GM12878 (cell line): ENCODE measurements at regions not wholly inside any gene's neighbourhood (a gene's known extent, or its start where the extent isn't known, plus 50 kb on each side); places are given as distances from the start of the nearest gene placed in this dataset.

ENCODE experiments used
- ATAC-seq: fragments of 200-7000 bp; cut with Tn5 transposase; 3 replicates; pipeline ENCODE4 v1.9.1; 2020; ENCODE audit warnings: mild to moderate bottlenecking, moderate library complexity
- BruUV-seq: library from RNA; stranded (reverse); fragments of 400-500 nt; replicated peaks from 2 replicates; lab custom pipeline; 2021; lab: Mats Ljungman, UMichigan
- CTCF ChIA-PET: fragments of 300-600 bp; sonication (Branson Sonifier 250); formaldehyde crosslinking; extraction: SDS; loops from one replicate; lab custom pipeline; 2021; ENCODE audit warnings: inconsistent platforms; lab: Yijun Ruan, JAX
- POLR2A ChIA-PET: fragments of 350-600 bp; formaldehyde crosslinking; extraction: SDS; loops from one replicate; lab custom pipeline; 2021; ENCODE audit warnings: inconsistent platforms; lab: Charles Lee
- RAD21 ChIA-PET: fragments of 300-600 bp; sonication (Branson Sonifier 250); formaldehyde crosslinking; loops from one replicate; lab custom pipeline; 2023; ENCODE audit warnings: antibody characterized with exemption; ENCODE audit not compliant: unreplicated experiment; lab: Charles Lee
- SMC1A ChIA-PET: fragments of 300-600 bp; sonication (Branson Sonifier 250); formaldehyde crosslinking; loops from one replicate; lab custom pipeline; 2023; ENCODE audit not compliant: unreplicated experiment, uncharacterized antibody; lab: Charles Lee
- DNase-seq: peaks from one replicate; pipeline ENCODE4 v3.0.0-alpha.2; 2011; ENCODE audit warnings: low read depth, low spot score
- FAIRE-seq: peaks from 3 replicates; lab custom pipeline; 2011; peaks lifted over from hg19 to GRCh38; lab: Jason Lieb, UNC
- H2AFZ ChIP-seq: 2 replicates; pipeline ENCODE4 v1.6.0; 2011; ENCODE audit warnings: low read depth, low read length, control low read depth; ENCODE audit not compliant: control insufficient read depth
- H3K27ac ChIP-seq: 2 replicates; pipeline ENCODE4 v1.5.1; 2011; ENCODE audit warnings: control low read depth; ENCODE audit not compliant: control insufficient read depth, insufficient read depth
- H3K27me3 ChIP-seq, 2 experiments: replicated peaks in 1 of 2; 2 replicates each; pipeline versions ENCODE4 v1.6.0 to v1.6.1; 2011; ENCODE audit warnings: low read length in 1 of 2; ENCODE audit not compliant: control insufficient read depth in 2 of 2, insufficient read depth in 2 of 2
- H3K36me3 ChIP-seq, 2 experiments: 2 replicates each; pipeline ENCODE4 v1.5.1; 2011; ENCODE audit warnings: low read length in 1 of 2; ENCODE audit not compliant: control insufficient read depth in 2 of 2, insufficient read depth in 2 of 2
- H3K4me1 ChIP-seq: 2 replicates; pipeline ENCODE4 v1.6.1; 2011; ENCODE audit warnings: mild to moderate bottlenecking, low read length, moderate library complexity, mixed read lengths; ENCODE audit not compliant: control insufficient read depth, insufficient read depth
- H3K4me2 ChIP-seq: 2 replicates; pipeline ENCODE4 v1.6.0; 2011; ENCODE audit warnings: control low read depth; ENCODE audit not compliant: control insufficient read depth, insufficient read depth
- H3K4me3 ChIP-seq: fragments of 200-600 bp; sonication (generic); 2 replicates; pipeline ENCODE4 v1.5.1; 2016
- H3K79me2 ChIP-seq: 2 replicates; pipeline ENCODE4 v1.6.0; 2011; ENCODE audit warnings: low read length; ENCODE audit not compliant: control insufficient read depth, insufficient read depth
- H3K9ac ChIP-seq: 2 replicates; pipeline ENCODE4 v1.8.0; 2011; ENCODE audit warnings: low read length, control low read depth, mixed read lengths; ENCODE audit not compliant: control insufficient read depth, insufficient read depth
- H3K9me3 ChIP-seq: replicated peaks from 3 replicates; pipeline ENCODE4 v1.5.1; 2011; ENCODE audit warnings: mild to moderate bottlenecking, low read length; ENCODE audit not compliant: control insufficient read depth, insufficient read depth
- H4K20me1 ChIP-seq: 2 replicates; pipeline ENCODE4 v1.6.0; 2011; ENCODE audit not compliant: control insufficient read depth, insufficient read depth
- BMI1 ChIP-seq: fragments of 450-650 bp; IDR thresholded peaks from 2 replicates; pipeline ENCODE4 v1.6.1; 2016; ENCODE audit warnings: mild to moderate bottlenecking, moderate library complexity, borderline replicate concordance
- BRCA1 ChIP-seq: IDR thresholded peaks from 2 replicates; pipeline ENCODE4 v1.6.1; 2011; ENCODE audit warnings: low read depth, low read length, improper control_type of control experiment
- EZH2 ChIP-seq: IDR thresholded peaks from 2 replicates; pipeline ENCODE4 v1.6.1; 2012; ENCODE audit warnings: low read depth, mild to moderate bottlenecking, control low read depth, inconsistent platforms, low read length, borderline replicate concordance; ENCODE audit not compliant: control insufficient read depth
- GABPA ChIP-seq: IDR thresholded peaks from 2 replicates; pipeline ENCODE4 v1.6.1; 2014; ENCODE audit warnings: antibody characterized with exemption, low read depth, mild to moderate bottlenecking, inconsistent platforms
- JUNB ChIP-seq: IDR thresholded peaks from 2 replicates; pipeline ENCODE4 v1.6.1; 2016; ENCODE audit warnings: antibody characterized with exemption, mild to moderate bottlenecking
- RELA ChIP-seq: fragments of 450-650 bp; IDR thresholded peaks from 2 replicates; pipeline ENCODE4 v1.8.0; 2014; ENCODE audit warnings: borderline replicate concordance; ENCODE audit not compliant: partially characterized antibody
- RFX5 ChIP-seq: IDR thresholded peaks from 2 replicates; pipeline ENCODE4 v1.6.1; 2011; ENCODE audit warnings: low read depth, low read length, improper control_type of control experiment
- SMC3 ChIP-seq: IDR thresholded peaks from 2 replicates; pipeline ENCODE4 v1.6.1; 2011; ENCODE audit warnings: low read length, improper control_type of control experiment, borderline replicate concordance
- SP1 ChIP-seq: IDR thresholded peaks from one replicate; pipeline ENCODE4 v1.6.1; 2011; ENCODE audit warnings: low read depth, low read length
- SREBF2 ChIP-seq: IDR thresholded peaks from 2 replicates; pipeline ENCODE4 v1.6.1; 2012; ENCODE audit warnings: mild to moderate bottlenecking, low read length
- TCF12 ChIP-seq: IDR thresholded peaks from 2 replicates; pipeline ENCODE4 v1.6.1; 2011; ENCODE audit warnings: low read depth, mild to moderate bottlenecking, low read length
- ZBED1 ChIP-seq: IDR thresholded peaks from 2 replicates; pipeline ENCODE4 v1.6.1; 2016; ENCODE audit warnings: borderline replicate concordance
- ZNF622 ChIP-seq: fragments of 450-650 bp; IDR thresholded peaks from 2 replicates; pipeline ENCODE4 v1.6.1; 2017; ENCODE audit warnings: mild to moderate bottlenecking, inconsistent platforms
- ZSCAN29 ChIP-seq: fragments of 450-650 bp; IDR thresholded peaks from 2 replicates; pipeline ENCODE4 v1.6.1; 2017; ENCODE audit warnings: mild to moderate bottlenecking, moderate library complexity
- WGBS: methylation state at CpG from one replicate; pipeline ENCODE4 v1.1.6; 2016; ENCODE audit warnings: low lambda C conversion rate; ENCODE audit not compliant: insufficient replicate concordance, insufficient coverage; ENCODE audit errors: missing lambda C conversion rate; 5-methylcytosine and 5-hydroxymethylcytosine counted together
- in situ Hi-C: fragments of 300-500 bp; cut with MboI; formaldehyde crosslinking; loops from 9 replicates; pipeline ENCODE4 v1.14.3; 2018; ENCODE audit warnings: mixed read lengths
- intact Hi-C: fragments of 100-400 bp; cut with micrococcal nuclease; formaldehyde crosslinking; loops from one replicate; pipeline ENCODE4 v1.14.2; 2022; ENCODE audit not compliant: unreplicated experiment
- TF ChIP-seq, protein P1 (sequence below): IDR thresholded peaks from 2 replicates; pipeline ENCODE4 v1.6.1; 2012; ENCODE audit warnings: low read depth, low read length, improper control_type of control experiment
- TF ChIP-seq, protein P2 (sequence below): IDR thresholded peaks from 2 replicates; pipeline ENCODE4 v1.6.1; 2012; ENCODE audit warnings: low read depth, low read length, improper control_type of control experiment

DNA sequence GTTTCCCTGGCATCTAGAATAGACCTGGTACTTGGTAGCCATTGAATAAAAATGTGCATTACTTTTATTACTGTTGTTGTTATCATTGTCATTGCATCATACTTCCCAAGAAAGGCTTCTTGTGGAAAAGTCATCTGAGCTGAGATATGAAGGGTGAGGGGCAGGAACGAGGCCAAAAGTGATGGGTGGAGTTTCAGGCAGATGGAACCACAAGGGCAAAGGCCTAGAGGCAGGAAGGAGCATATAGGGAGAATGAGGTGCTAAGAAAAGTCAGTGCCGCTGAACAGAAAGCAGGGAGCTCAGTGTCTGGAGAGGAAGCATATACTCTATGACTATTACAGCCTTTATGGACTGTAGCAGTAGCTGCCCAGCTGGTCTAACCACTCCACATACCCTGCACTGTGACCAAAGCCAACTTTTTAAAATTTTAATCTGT lies 219.3 kb downstream of the SPP2 start:
- intact Hi-C loops = no loop called here
- ATAC-seq (no peak), DNase-seq (no peak), FAIRE-seq (no peak)
- Histone ChIP-seq H3K79me2 (no peaks in the 10 kb centered on the region), H2AFZ (no peak overlapping the region), H3K4me2 (no peak overlapping the region), H3K27me3 (no peaks in the 10 kb centered on the region), H3K9me3 (no peaks in the 10 kb centered on the region), H3K27ac (no peak overlapping the region), H3K9ac (no peak overlapping the region), H3K4me3 (no peak overlapping the region), H3K4me1 (no peaks in the 10 kb centered on the region), H3K36me3 (no peaks in the 10 kb centered on the region), H4K20me1 (no peaks in the 10 kb centered on the region)
- no peak for TF ChIP-seq GABPA
- TF ChIP-seq ZSCAN29 = no peak
- TF ChIP-seq ZNF622 = no peak
- no peak for TF ChIP-seq BMI1
- no peak for TF ChIP-seq RFX5
- TF ChIP-seq SP1 = no peak
- TF ChIP-seq JUNB = no peak
- no peak for TF ChIP-seq RELA
- no peak for TF ChIP-seq SREBF2
- TF ChIP-seq SMC3 = no peak
- no peak for TF ChIP-seq BRCA1
- TF ChIP-seq EZH2 = no peak
- TF ChIP-seq TCF12 = no peak
- TF ChIP-seq, protein P1, sequence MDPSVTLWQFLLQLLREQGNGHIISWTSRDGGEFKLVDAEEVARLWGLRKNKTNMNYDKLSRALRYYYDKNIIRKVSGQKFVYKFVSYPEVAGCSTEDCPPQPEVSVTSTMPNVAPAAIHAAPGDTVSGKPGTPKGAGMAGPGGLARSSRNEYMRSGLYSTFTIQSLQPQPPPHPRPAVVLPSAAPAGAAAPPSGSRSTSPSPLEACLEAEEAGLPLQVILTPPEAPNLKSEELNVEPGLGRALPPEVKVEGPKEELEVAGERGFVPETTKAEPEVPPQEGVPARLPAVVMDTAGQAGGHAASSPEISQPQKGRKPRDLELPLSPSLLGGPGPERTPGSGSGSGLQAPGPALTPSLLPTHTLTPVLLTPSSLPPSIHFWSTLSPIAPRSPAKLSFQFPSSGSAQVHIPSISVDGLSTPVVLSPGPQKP = no peak
- TF ChIP-seq, protein P2, sequence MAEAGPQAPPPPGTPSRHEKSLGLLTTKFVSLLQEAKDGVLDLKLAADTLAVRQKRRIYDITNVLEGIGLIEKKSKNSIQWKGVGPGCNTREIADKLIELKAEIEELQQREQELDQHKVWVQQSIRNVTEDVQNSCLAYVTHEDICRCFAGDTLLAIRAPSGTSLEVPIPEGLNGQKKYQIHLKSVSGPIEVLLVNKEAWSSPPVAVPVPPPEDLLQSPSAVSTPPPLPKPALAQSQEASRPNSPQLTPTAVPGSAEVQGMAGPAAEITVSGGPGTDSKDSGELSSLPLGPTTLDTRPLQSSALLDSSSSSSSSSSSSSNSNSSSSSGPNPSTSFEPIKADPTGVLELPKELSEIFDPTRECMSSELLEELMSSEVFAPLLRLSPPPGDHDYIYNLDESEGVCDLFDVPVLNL = no peak
- no peak for TF ChIP-seq ZBED1
- in situ Hi-C loops = no loop called here
- WGBS = 46% methylated on average over 2 of the region's 2 CpGs
- RAD21 ChIA-PET = no interaction called here
- CTCF ChIA-PET = no interaction called here
- SMC1A ChIA-PET = interaction anchor here (1.5 to 2.0 kb wide), 2 partner anchors 12 kb away, joined by 4 read pairs; no protein-coding TSS in a partner anchor
- no TSS peak for BruUV-seq
- POLR2A ChIA-PET = no interaction called here
